AG09319 (cell line): ENCODE measurements at regions not wholly inside any gene's neighbourhood (a gene's known extent, or its start where the extent isn't known, plus 50 kb on each side); places are given as distances from the start of the nearest gene placed in this dataset.

Experiments
- DNase-seq: peaks from one replicate; pipeline ENCODE4 v3.0.0-alpha.2; 2010; ENCODE audit warnings: low read depth; ENCODE audit errors: extremely low read depth
- CTCF ChIP-seq: IDR thresholded peaks from 2 replicates; pipeline ENCODE4 v1.5.1; 2011; ENCODE audit warnings: low read depth, mild to moderate bottlenecking, inconsistent platforms, low read length, moderate library complexity

GRCh38 chr4:176383273-176384077 lies 63.7 kb downstream of the SPCS3 start:
- DNase-seq = no peak
- TF ChIP-seq CTCF = no peak

GRCh38 chr4:176385601-176386000 lies 65.8 kb downstream of the SPCS3 start:
- no peak for DNase-seq
- no peak for TF ChIP-seq CTCF

GRCh38 chr4:176387571-176387970 lies 67.8 kb downstream of the SPCS3 start:
- TF ChIP-seq CTCF = no peak
- DNase-seq = no peak

- no peak for TF ChIP-seq CTCF
- DNase-seq = peak; percentile 25
Observed at GRCh38 chr4:176393306-176394013, 73.7 kb downstream of the SPCS3 start.

- TF ChIP-seq CTCF = no peak
- no peak for DNase-seq
Observed at GRCh38 chr4:176400816-176401461, 81.2 kb downstream of the SPCS3 start.

GRCh38 chr4:176404621-176405020 lies 84.9 kb downstream of the SPCS3 start:
- no peak for TF ChIP-seq CTCF
- no peak for DNase-seq

GRCh38 chr4:176406297-176406696 lies 86.5 kb downstream of the SPCS3 start:
- TF ChIP-seq CTCF = no peak
- DNase-seq = no peak
